ENCODE measurements at regions not wholly inside any gene's neighbourhood (a gene's known extent, or its start where the extent isn't known, plus 50 kb on each side); places are given as distances from the start of the nearest gene placed in this dataset.
"Not testable (repeated sequence)": the region's sequence is repeated elsewhere in the genome, so short reads cannot be mapped to it uniquely, and the experiment has no call there.

DNA sequence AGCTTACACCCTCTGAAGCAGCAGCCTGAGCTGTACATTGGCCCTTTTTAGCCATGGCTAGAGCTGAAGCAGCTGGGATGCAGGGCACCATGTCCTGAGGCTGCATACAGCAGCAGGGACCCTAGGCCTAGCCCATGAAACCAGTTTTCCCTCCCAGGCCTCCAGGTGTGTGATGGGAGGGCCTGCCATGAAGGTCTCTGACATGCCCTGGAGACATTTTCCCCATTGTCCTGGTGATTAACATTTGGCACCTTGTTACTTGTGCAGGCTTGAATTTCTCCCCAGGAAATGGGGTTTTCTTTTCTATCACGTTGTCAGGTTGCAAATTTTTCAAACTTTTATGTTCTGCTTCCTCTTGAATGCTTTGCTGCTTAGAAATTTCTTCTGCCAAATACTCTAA is 206.8 kb upstream of the GADL1 start:
- not testable (repeated sequence) for DNase-seq

DNA sequence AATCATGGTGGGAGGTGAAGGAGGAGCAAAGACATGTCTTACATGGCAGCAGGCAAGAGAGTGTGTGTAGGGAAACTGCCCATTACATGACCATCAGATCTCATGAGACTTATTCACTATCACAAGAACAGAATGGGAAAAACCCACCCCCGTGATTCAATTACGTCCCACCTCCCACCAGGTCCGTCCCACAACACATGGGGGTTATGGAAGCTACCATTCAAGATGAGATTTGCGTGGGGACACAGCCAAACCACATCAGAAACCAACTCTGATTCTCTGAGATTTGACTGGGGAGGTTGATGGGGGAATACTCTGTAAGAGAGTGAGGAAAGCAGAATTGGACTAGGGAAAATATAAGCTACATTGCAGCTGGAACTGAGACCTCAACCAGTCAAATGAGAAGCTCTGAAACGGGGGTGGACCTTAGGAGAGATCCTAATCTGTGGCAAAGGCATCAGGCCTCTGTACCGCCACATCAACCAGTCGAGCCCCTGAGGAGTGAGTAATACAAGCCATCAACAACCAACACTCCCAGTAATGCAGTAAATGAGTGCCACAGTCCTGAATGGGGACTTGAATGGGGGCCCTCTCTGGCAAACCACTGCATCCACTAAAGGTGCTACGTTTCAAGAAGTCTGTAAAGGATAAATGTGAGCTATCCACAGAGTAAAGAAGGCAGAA is 207.9 kb upstream of the GADL1 start:
- DNase-seq = no peak

DNA sequence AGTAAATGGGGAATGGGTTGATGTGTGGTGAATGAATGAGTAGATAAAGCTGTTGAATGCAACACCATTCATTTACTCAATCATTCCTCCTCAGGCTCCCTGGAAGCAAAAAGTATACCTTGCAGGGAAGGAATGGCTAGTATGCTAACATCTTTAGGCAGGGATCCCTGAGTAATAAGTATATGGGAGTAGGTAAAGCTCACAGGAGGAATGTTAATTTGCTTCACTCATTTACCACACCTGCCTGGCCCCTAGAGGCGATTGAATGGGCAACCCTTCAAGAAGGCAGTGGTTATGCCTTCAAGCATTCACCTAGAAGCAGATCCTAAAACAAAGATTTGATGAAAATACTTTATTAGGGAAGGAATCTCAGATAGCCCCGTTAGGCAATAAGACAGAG is 208.7 kb upstream of the GADL1 start:
- no peak for DNase-seq

DNA sequence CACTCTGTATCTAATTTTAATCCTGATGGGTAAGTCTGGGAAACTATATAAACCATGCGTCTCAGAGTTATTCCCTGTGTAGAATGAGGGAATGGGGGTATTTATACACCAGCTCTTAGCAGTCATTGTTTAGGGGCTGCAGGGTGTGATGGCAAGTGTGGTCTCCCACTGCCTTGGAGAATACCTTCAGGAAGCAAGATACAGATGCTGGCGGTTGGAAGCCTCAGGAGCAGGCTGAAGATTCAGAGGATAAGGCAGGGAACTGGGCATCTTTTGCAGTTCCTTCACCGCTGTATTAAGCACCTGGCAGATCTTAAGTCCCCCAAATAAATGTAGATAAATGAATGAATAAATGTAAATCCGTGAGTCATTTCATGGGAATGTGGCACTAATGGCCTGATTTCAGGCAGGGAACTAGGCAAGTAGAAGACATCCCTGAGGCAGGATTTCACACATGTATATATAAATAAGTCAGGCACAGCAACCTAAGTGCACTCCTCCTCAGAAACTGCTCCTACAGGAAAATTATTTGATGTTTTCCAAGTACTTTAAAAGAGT is 209.2 kb upstream of the GADL1 start:
- no peak for DNase-seq

DNA sequence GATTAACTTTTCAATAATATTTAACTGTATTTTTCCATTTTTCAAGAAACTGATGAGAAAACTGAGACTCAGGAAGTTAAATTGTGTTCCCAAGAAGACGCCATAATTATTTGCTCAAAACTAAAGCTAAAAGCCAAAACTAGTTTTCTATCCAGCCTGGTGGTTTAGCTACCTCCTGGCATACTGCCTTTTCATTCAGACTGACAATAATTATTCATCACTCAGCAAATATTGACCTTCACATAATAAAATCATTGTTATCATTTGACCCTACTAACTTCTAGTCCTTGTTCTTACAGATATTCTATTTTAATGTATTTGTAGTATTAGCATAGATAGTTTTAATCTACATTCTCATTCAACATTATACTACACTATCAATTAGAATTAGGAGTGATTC is 210.6 kb upstream of the GADL1 start:
- DNase-seq = no peak

DNA sequence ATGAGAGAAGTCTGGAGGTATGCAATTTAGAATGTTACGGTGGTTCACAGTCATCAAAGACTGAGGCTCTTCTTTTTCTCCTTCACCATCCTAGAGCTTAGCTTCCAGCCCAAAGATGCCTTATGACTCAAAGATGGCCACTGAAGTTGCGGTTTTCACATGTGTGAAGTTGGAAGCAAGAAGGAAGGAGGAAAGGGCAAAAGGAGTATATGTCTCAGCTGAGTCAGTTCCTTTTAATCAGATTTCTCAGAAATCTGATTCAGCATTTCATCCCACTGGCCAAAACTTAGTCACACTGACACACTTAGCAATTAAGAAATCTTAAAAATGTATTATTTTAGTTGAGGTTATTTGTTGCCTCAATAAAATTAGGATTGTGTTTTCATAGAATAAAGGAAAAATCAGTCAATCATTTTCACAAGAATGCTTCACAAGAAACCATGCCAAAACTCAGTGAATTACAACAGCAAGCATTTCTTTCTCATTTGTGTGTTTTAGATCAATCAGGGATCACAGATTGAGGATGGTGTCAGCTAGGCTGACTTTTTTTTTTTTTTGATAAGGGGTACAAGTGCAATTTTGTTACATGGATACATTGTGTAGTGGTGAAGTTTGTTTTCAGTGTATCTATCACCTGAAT is 211.1 kb upstream of the GADL1 start:
- DNase-seq = no peak

DNA sequence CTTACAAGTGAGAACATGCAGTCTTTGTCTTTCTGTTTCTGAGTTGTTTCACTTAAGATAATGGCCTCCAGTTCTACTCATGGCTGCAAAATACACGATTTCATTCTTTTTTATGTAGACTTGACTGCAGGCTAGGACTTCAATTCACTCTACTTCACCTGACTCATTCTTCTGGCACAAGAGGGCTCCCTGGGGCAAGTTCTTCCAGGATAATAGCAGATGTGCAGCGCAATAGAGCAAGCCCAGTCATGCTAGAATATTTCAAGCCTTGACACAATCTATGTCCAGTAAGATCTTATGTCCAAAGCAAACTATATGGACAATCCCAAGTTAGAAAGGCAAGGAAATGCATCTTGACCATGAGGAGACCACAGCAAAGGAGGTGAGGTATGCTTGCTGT is 211.7 kb upstream of the GADL1 start:
- DNase-seq = no peak

DNA sequence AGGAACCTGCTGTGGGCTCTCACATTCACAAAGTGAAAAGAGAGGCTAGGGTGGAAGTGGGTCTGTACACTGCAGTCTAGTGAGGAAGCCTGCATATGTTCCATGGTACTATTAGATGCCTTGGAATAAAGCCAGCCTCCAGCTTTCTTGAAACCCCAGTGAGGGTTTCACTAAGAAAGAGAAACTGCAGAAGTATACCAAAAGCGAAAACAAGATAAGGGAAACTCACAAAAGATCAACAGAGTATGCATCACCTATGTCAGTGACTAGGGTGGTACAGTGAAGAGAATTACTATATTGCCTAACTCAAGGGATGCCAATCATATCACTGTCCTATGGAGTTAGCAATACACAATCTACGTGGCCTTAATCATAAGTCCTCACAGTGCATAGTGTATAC is 212.5 kb upstream of the GADL1 start:
- no peak for DNase-seq

DNA sequence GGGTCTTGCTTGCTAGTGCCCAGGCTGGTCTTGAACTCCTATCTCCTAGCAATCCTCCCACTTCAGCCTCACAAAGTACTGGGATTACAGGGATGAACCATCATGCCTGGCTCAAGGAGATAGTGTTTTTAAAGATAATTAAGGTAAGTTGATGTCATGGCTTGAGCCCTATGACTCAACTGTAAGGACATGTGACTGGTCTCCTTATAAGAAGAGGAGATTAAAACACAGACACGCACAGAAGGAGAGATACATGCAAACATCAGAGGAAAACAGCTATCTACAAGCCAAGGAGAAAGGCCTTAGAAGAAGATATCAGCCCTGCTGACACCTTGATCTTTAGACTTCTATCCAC is 220.4 kb upstream of the GADL1 start:
- DNase-seq = no peak

DNA sequence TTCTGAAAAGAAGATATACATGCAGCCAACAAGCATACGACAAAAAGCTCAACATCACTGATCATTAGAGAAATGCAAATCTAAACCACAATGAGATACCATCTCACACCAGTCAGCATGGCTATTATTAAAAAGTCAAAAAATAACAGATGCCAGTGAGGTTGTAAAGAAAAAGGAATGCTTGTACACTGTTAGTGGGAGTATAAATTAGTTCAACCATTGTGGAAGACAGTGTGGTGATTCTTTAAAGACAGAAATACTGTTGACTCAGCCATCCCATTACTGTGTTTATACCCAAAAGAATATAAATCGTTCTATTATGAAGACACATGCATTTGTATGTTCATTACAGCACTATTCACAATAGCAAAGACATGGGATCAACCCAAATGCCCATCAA is 221.1 kb upstream of the GADL1 start:
- DNase-seq = not testable (repeated sequence)

DNA sequence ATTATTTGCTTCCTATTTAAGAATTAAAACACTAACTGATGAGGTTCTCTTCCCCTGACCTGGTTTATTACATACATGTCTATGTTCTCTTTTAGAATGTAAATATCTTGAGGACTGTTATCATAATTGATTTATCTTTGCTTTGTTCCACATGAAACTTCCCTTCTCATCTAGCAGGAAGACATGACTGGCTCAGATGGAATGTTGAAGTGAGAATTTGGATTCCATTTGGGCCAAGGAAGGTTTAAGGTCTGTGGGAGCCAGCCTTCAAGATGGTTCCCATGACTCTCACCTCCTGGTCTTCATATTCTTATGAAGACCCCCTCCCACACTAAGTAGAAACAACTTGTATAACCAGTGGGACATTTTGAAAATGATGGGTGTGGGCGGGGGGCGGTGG is 222.2 kb upstream of the GADL1 start:
- DNase-seq = no peak

DNA sequence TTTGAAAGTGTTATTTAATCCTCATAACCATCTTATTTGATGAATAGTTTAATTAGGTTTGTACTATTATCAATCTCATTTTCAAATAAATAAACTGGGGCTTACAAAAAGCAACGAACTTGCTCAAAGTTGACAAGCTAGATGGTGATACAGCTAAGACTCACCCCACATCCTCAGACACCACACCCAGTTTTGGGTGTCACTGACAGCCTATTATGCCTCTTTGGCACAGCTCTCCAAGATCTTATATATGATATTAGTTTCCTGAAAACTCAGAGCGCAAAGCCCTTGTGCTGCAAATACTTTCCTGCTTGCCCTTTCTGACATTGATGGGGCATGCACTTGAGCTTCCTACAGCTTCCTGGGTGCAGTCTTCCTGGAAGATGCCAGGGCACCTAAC is 223.4 kb upstream of the GADL1 start:
- no peak for DNase-seq

DNA sequence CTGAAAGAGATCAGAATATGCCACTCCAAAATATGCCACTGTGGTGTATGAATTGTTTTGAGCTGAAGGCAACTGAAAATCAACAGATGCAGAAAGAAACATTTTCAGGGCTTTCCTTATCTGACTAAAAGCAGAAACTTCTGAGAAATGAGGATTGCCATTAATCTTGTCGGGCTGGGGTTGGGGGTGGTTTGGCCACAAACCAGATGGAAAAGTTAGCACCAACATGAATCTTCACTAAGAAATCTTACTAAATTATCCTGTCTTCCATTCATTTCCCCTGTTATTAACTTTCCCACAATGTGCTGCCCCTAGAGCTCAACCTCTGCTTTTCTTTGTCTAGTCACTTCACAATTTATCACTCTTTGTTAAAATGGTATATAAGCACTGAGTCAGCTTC is 229.9 kb upstream of the GADL1 start:
- DNase-seq = no peak

DNA sequence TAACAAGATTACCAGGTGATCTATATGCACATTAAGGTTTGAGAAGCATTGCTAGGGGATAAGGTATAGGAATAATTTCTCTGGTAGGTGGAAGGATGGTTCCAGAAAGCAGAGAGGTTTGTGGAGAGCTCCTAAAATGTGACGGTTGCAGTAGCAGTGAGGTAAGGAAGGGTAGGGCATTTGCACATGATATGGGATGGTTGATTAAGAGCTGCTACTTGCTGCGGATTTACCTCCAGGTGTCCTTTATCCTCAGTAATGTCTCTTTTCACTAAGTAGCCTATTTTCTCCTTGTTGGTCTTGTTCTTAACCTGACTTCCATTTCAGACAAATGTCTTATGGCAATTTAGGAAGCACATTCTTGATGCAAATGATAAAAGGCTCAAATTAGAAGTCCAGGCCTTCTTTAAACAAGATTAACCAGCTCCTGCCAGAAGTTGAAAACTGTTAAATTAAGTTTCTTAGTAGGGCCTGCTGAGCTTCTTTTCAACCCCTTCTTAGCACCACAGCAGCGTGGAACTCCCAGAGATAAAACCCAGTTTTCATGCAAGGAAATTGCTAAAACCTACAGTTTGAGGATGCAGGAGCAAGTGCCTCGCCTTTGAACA is 231.1 kb upstream of the GADL1 start:
- DNase-seq = no peak

DNA sequence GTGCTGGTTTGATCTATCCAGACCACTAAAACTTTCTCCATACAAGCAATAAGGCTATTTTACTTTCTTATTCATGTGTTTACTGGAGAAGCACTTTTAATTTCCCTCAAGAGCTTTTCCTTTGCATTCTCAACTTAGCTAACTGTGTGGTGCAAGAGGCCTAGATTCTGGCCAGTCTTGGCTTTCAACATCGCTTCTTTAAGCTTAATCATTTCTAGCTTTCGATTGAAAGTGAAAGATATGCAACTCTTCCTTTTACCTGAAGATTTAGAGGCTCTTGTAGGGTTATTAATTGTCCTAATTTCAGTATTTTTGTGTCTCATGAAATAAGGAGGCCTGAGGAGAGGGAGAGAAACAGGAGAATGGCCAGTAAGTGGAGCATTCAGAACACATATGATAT is 234.8 kb upstream of the GADL1 start:
- DNase-seq = no peak

DNA sequence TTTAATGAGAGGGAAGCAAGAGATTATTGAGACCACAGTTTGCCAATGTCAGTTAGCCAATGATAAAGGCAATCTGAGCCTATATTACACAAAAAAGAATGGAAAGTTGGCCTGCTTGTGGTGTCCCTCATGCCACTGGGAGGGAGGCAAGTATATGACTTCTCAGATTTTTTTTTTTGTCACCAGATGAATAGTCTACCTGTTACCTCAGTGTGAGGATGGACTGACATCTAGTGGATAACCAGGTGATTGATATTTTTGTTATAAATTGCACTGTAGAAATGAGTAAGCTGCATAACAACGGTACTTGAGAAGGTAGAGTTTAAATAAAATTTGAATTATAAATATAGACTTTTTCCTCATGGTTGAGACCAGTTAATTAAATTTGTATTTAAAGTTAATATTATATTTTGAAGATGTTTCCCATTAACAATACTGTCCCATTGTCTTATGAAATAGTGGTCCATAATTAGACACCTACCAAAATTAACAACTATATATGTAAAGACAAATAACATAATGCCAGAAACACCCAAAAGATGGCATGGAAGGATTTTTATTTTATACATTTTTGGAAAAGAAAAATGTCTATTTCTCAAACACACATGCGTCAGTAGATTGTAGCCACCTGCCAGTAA is 237.8 kb upstream of the GADL1 start:
- peak; percentile 29 for DNase-seq

DNA sequence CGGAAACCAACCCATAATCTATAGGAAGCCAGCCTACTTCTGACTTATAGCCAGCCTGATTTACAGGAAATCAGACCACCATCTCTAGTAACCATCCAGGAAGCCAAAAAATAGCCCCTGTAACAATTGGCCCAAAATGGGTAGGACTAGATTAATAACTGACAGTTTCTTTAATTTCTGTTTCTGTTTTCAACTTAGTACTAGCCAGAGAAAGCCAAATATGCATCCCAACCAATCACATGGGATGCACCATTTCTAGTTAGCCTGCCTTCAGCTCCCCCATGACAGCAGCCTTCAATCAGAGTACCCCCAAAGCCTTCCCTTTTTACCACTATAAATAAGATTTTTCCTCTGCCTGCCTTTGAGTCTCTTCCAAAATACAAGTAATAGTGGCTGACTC is 239.1 kb upstream of the GADL1 start:
- DNase-seq = no peak

DNA sequence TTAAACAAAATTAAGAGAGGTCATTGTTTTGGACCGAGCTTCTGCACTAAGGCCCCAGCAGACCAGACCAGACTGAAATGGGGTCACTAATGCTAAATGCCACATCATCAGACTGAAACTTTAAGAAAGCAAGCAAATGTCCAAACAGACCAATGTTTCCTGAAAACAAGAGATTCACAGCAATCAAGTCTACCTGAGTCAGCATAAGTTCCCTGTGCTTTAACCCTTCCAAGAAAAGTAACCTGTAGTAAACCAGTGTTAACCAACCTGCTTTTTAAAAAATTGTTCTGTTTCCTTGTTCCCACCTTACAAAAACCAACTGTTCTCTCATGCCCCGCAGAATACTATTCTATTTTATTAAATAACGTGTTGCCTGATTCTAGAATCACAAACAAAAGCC is 241.1 kb upstream of the GADL1 start:
- no peak for DNase-seq

DNA sequence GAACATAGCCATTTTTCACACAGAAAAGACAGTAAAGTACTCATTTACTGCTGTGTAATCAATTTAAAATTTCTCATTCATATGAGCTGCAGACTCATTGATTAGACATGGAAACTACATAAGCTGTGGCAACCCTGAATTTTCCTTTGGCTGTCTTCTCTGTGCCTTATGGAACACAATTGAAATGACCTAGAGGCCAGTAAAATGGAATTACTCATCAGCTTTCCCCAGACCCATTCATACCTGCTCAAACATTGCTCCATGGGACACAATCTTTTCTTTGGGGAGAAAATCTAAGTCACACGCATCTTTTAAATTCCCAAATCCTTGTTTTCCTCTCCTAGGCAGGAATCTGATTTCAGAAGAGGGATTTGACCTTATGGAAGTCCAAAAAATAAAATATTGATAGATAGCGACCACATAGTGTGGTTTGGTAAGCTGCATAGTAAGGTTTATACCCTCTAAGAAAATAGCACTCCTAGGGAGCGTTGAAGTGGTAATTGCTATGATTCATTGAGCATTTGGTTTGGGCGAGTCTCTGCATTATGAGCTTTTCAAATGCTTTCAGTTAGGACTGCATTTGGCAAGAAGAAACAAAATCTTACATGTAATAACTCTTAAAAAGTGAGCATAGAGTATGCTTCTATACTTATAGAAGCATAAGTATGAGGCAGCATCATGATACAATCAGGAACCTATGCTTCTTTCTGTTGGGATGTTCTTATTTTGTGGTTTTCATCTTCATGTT is 243.4 kb upstream of the GADL1 start:
- DNase-seq = no peak

DNA sequence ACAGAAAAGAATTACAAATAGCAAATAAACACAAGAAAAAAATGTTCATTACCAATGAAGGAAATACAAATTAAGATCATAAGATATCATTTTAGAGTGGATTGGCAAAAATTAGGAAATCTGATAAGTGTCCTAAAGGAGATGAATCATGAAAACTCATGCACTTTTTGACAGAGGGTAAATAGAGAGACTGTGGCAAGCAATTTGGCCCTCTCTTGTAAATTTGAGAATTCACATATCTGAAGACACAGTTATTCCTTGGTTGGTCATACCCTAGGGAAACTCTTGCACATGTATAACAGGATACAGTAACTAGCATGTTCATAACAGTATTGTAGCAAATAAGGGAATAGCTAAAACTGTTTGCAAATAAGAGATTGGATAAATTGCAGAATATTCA is 246.0 kb upstream of the GADL1 start:
- no peak for DNase-seq

DNA sequence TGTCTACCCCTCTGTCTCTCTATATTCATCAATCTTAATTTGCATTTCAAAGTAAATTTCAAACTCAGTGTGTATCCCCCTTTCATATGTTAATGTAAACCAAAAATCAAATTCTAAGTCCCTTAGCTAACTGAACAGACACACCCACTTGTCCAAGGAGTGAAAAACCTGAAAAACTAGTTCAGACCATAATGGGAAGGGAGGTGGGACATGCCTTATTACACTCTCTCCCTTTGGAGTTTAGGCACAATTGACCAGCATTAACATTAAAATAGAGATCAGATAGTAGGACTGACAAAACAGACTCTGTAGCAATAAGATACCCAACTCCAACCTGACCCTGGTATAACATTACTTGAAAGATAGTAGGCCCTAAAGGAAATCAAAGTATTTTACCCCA is 247.7 kb upstream of the GADL1 start:
- no peak for DNase-seq

DNA sequence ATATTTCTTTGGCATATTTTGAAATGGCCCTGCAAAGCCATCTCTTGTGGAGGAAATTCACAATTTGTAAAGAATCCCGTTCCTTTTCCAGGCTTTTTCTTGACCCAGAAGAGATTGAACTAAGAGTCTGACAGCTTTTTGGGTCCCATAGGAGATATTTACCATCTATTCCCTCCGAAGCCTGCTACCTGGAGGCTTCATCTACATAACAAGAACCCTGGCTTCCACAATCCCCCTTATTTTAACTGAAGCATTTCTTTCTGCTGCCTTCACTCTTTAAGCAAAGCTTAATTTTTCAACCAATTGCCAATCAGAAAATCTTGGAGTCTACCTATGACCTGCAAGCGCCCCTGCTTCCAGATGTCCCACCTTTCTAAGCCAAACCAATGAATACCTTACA is 248.1 kb upstream of the GADL1 start:
- no peak for DNase-seq

DNA sequence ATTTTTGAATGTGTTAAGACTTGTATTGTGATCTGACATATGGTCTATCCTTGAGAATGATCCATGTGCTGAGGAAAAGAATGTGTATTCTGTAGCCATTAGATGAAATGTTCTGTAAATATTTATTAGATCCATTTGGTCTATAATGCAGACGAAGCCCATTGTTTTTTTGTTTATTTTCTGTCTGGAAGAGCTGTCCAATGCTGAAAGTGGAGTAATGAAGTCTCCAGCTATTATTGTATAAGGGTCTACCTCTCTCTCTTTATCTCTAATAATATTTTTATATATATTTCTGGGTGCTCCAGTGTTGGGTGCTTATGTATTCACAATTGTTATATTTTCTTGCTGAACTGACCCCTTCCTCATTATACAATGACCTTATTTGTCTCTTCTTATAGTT is 250.6 kb upstream of the GADL1 start:
- DNase-seq = no peak

Data from left kidney (tissue), 1 donor.